PC-3 (cell line): ENCODE measurements at regions not wholly inside any gene's neighbourhood (a gene's known extent, or its start where the extent isn't known, plus 50 kb on each side); places are given as distances from the start of the nearest gene placed in this dataset.
"Not testable (repeated sequence)": the region's sequence is repeated elsewhere in the genome, so short reads cannot be mapped to it uniquely, and the experiment has no call there.

Experiments used
- ATAC-seq: fragments of 200-7000 bp; cut with Tn5 transposase; 2 replicates; pipeline ENCODE4 v1.9.1; 2020; ENCODE audit warnings: mild to moderate bottlenecking, moderate library complexity
- BruUV-seq: library from RNA; stranded (reverse); fragments of 400-500 nt; replicated peaks from 2 replicates; lab custom pipeline; 2021; lab: Mats Ljungman, UMichigan
- CTCF ChIA-PET: fragments of 300-600 bp; sonication (Branson Sonifier 250); formaldehyde crosslinking; loops from one replicate; lab custom pipeline; 2022; ENCODE audit warnings: antibody characterized with exemption; lab: Charles Lee
- POLR2A ChIA-PET: fragments of 300-600 bp; sonication (Branson Sonifier 250); formaldehyde crosslinking; loops from one replicate; lab custom pipeline; 2022; ENCODE audit warnings: antibody characterized with exemption; ENCODE audit not compliant: unreplicated experiment; lab: Charles Lee
- DNase-seq: peaks from one replicate; pipeline ENCODE4 v3.0.0-alpha.2; 2015
- H2AFZ ChIP-seq: fragments of 300-600 bp; sonication (generic); 2 replicates; pipeline ENCODE4 v1.6.0; 2016; ENCODE audit warnings: antibody characterized with exemption, low read length
- H3F3A ChIP-seq: fragments of 300-600 bp; sonication (generic); one replicate; pipeline ENCODE4 v1.6.0; 2017; ENCODE audit warnings: antibody characterized with exemption, low read length, control low read depth, mild to moderate bottlenecking; ENCODE audit not compliant: unreplicated experiment
- H3K27ac ChIP-seq: fragments of 300-600 bp; sonication (generic); 2 replicates; pipeline ENCODE4 v1.5.1; 2016; ENCODE audit warnings: mild to moderate bottlenecking, low read length
- H3K27me3 ChIP-seq: fragments of 300-600 bp; sonication (generic); 2 replicates; pipeline ENCODE4 v1.6.1; 2016; ENCODE audit warnings: low read length, mixed read lengths
- H3K36me3 ChIP-seq: fragments of 300-600 bp; sonication (generic); 2 replicates; pipeline ENCODE4 v1.6.1; 2016; ENCODE audit warnings: low read depth, mixed run types, low read length, mixed read lengths
- H3K4me1 ChIP-seq: fragments of 300-600 bp; sonication (generic); 2 replicates; pipeline ENCODE4 v1.5.1; 2016; ENCODE audit warnings: low read length; ENCODE audit not compliant: insufficient read depth
- H3K4me2 ChIP-seq: fragments of 300-600 bp; sonication (generic); 2 replicates; pipeline ENCODE4 v1.6.0; 2016; ENCODE audit warnings: low read length
- H3K4me3 ChIP-seq: fragments of 300-600 bp; sonication (generic); 2 replicates; pipeline ENCODE4 v1.5.1; 2016; ENCODE audit warnings: mild to moderate bottlenecking, low read length, mixed read lengths
- H3K79me2 ChIP-seq: fragments of 300-600 bp; sonication (generic); 2 replicates; pipeline ENCODE4 v1.6.1; 2017; ENCODE audit warnings: low read length, mixed read lengths
- H3K9ac ChIP-seq: fragments of 300-600 bp; sonication (generic); 2 replicates; pipeline ENCODE4 v1.6.0; 2016; ENCODE audit warnings: mild to moderate bottlenecking, low read length
- H3K9me2 ChIP-seq: fragments of 300-600 bp; sonication (generic); replicated peaks from 2 replicates; pipeline ENCODE4 v1.6.1; 2016; ENCODE audit warnings: mixed run types, low read length, mixed read lengths
- H3K9me3 ChIP-seq: fragments of 300-600 bp; sonication (generic); 2 replicates; pipeline ENCODE4 v1.6.1; 2016; ENCODE audit warnings: low read length, mixed read lengths
- H4K20me1 ChIP-seq: fragments of 300-600 bp; sonication (generic); 2 replicates; pipeline ENCODE4 v1.6.1; 2016; ENCODE audit warnings: low read length, mixed read lengths
- EZH2 ChIP-seq: fragments of 300-600 bp; sonication (generic); IDR thresholded peaks from one replicate; pipeline ENCODE4 v1.6.1; 2017; ENCODE audit warnings: antibody characterized with exemption, mild to moderate bottlenecking, low read length; ENCODE audit not compliant: unreplicated experiment
- EZH2phosphoT487 ChIP-seq: fragments of 300-600 bp; sonication (generic); IDR thresholded peaks from 2 replicates; pipeline ENCODE4 v1.6.1; 2018; ENCODE audit warnings: mild to moderate bottlenecking, antibody characterized with exemption, low read length, borderline replicate concordance
- intact Hi-C: fragments of 100-400 bp; cut with micrococcal nuclease; formaldehyde crosslinking; loops from 2 replicates; pipeline ENCODE4 v1.9.0; 2023
- TF ChIP-seq, protein P1 (sequence below): fragments of 300-600 bp; sonication (generic); conservative IDR thresholded peaks from 2 replicates; pipeline ENCODE4 v1.5.1; 2017; ENCODE audit warnings: antibody characterized with exemption, low read depth, mild to moderate bottlenecking, low read length

DNA sequence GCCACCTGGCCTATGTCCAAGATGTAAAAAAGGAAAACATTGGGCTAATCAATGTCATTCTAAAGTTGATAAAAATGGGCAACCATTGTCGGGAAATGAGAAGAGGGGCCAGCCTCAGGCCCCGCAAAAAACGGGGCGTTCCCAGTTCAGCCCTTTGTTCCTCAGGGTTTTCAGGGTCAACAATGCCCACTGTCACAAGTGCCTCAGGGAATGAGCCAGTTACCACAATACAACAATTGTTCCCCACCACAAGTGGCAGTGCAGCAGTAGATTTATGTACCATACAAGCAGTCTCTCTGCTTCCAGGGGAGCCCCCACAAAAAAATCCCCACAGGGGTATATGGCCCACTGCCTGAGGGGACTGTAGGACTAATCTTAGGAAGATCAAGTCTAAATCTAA lies 112.5 kb downstream of the ZNF486 start:
- CTCF ChIA-PET, result no interaction called here
- Histone ChIP-seq H3K79me2 (no peaks in the 10 kb centered on the region), H3K36me3 (no peaks in the 10 kb centered on the region), H3K27me3 (no peaks in the 10 kb centered on the region), H2AFZ (no peak overlapping the region), H3K9me3 (peaks cover 14% of the 10 kb centered on the region; the same call in 1 of the 2 replicates), H3F3A (no peaks in the 10 kb centered on the region), H3K27ac (no peak overlapping the region), H3K4me2 (no peak overlapping the region), H3K4me1 (no peaks in the 10 kb centered on the region), H3K9me2 (no peaks in the 10 kb centered on the region), H3K9ac (no peak overlapping the region), H4K20me1 (no peaks in the 10 kb centered on the region), H3K4me3 (no peak overlapping the region)
- no TSS peak for BruUV-seq
- DNase-seq (no peak), ATAC-seq (no peak)
- intact Hi-C loops, result no loop called here
- TF ChIP-seq EZH2phosphoT487 (no peak), EZH2 (no peak)
- TF ChIP-seq, protein P1, sequence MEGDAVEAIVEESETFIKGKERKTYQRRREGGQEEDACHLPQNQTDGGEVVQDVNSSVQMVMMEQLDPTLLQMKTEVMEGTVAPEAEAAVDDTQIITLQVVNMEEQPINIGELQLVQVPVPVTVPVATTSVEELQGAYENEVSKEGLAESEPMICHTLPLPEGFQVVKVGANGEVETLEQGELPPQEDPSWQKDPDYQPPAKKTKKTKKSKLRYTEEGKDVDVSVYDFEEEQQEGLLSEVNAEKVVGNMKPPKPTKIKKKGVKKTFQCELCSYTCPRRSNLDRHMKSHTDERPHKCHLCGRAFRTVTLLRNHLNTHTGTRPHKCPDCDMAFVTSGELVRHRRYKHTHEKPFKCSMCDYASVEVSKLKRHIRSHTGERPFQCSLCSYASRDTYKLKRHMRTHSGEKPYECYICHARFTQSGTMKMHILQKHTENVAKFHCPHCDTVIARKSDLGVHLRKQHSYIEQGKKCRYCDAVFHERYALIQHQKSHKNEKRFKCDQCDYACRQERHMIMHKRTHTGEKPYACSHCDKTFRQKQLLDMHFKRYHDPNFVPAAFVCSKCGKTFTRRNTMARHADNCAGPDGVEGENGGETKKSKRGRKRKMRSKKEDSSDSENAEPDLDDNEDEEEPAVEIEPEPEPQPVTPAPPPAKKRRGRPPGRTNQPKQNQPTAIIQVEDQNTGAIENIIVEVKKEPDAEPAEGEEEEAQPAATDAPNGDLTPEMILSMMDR, result no peak
- POLR2A ChIA-PET, result no interaction called here

DNA sequence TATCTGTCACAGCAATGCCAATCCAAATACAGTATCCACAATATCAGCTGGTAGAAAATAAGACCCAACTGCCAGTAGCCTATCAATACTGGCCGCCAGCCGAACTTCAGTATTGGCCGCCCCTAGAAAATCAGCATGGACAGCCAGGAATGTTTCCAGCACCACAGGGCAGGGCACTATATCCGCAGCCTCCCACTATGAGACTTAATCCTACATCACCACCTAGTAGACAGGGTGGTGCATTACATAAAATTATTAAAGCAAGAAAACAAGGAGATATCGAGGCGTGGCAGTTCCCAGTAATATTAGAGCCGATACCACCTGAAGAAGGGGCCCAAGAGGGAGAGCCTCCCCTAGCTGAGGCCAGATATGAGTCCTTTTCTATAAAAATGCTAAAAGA lies 111.3 kb downstream of the ZNF486 start:
- Histone ChIP-seq H4K20me1 (no peaks in the 10 kb centered on the region), H3K79me2 (no peaks in the 10 kb centered on the region), H3K9me2 (no peaks in the 10 kb centered on the region), H3K4me2 (no peak overlapping the region), H3K27ac (no peak overlapping the region), H3K9ac (no peak overlapping the region), H3F3A (no peaks in the 10 kb centered on the region), H3K9me3 (peaks cover 8% of the 10 kb centered on the region; the same call in 1 of the 2 replicates), H3K36me3 (no peaks in the 10 kb centered on the region), H2AFZ (no peak overlapping the region), H3K27me3 (no peaks in the 10 kb centered on the region), H3K4me1 (no peaks in the 10 kb centered on the region), H3K4me3 (no peak overlapping the region)
- DNase-seq (no peak), ATAC-seq (no peak)
- POLR2A ChIA-PET, result no interaction called here
- CTCF ChIA-PET, result no interaction called here
- no TSS peak for BruUV-seq
- intact Hi-C loops, result no loop called here
- TF ChIP-seq EZH2phosphoT487 (no peak), EZH2 (no peak)
- TF ChIP-seq, protein P1, result no peak

DNA sequence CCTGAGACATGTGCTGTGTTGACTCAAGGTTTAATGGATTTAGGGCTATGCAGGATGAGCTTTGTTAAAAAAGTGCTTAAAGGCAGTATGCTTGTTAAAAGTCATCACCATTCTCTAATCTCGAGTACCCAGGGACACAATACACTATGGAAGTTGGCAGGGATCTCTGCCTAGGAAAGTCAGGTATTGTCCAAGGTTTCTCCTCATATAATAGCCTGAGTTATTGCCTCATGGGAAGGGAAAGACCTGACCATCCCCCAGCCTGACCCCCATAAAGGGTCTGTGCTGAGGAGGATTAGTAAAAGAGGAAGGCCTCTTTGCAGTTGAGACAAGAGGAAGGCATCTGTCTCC lies 109.7 kb downstream of the ZNF486 start:
- H3K4me1 ChIP-seq, H3K27ac ChIP-seq, H2AFZ ChIP-seq, CTCF ChIA-PET, intact Hi-C loops, DNase-seq, H3K36me3 ChIP-seq, H3K9me2 ChIP-seq, H3K9ac ChIP-seq, H3K79me2 ChIP-seq, H3K4me2 ChIP-seq, H4K20me1 ChIP-seq, H3K4me3 ChIP-seq, BruUV-seq, H3F3A ChIP-seq, H3K9me3 ChIP-seq, POLR2A ChIA-PET, H3K27me3 ChIP-seq, ATAC-seq: not testable (repeated sequence)
